ENCODE measurements at regions not wholly inside any gene's neighbourhood (a gene's known extent, or its start where the extent isn't known, plus 50 kb on each side); places are given as distances from the start of the nearest gene placed in this dataset.
A peak's percentile ranks its signal among the peaks of the same experiment; 100 is the strongest.

GRCh38 chr16:73735954-73736353, 560.7 kb upstream of the PSMD7 start:
- no peaks in the 10 kb centered on the region for H3K27me3 ChIP-seq (ENCODE audit: control insufficient read depth, insufficient read depth, low read length, poor library complexity, severe bottlenecking)
- no peak overlapping the region for H3K27ac ChIP-seq (ENCODE audit: low read depth, low read length)
- H3K9ac ChIP-seq (ENCODE audit: extremely low read depth, low read length, poor library complexity, severe bottlenecking): no peak overlapping the region
- peaks cover 52% of the 10 kb centered on the region for H3K9me3 Mint-ChIP-seq
- no peak for TF ChIP-seq CTCF (conservative IDR thresholded peaks at IDR 0.05)
- H3K27ac Mint-ChIP-seq: no peak overlapping the region
- H3K36me3 ChIP-seq (ENCODE audit: control insufficient read depth, insufficient read depth, low read length): no peaks in the 10 kb centered on the region
- H3K36me3 Mint-ChIP-seq (ENCODE audit: low read depth): peaks cover 8% of the 10 kb centered on the region
- peaks cover 6% of the 10 kb centered on the region for H3K4me1 ChIP-seq (ENCODE audit: control insufficient read depth, insufficient read depth, low read length)
- WGBS, 2 experiments (ENCODE audit: insufficient coverage in 1 of 2, insufficient read length in 1 of 2): 83 to 100% methylated on average over 1 of the region's 1 CpG
- no peak overlapping the region for H3K4me3 Mint-ChIP-seq
- DNase-seq: no peak
- peaks cover 26% of the 10 kb centered on the region for H3K4me1 Mint-ChIP-seq
- peak overlapping the region; percentile 26 for H3K4me3 ChIP-seq (ENCODE audit: low read length)
- H3K27me3 Mint-ChIP-seq (ENCODE audit: insufficient read depth): no peaks in the 10 kb centered on the region
- peaks cover 73% of the 10 kb centered on the region for H3K9me3 ChIP-seq (ENCODE audit: control insufficient read depth, low read length)

GRCh38 chr16:73735018-73735417, 561.6 kb upstream of the PSMD7 start:
- Histone ChIP-seq H3K4me1 (ENCODE audit: control insufficient read depth, insufficient read depth, low read length) (peaks cover 6% of the 10 kb centered on the region), H3K9ac (ENCODE audit: extremely low read depth, low read length, poor library complexity, severe bottlenecking) (no peak overlapping the region), H3K9me3 (ENCODE audit: control insufficient read depth, low read length) (peaks cover 70% of the 10 kb centered on the region), H3K4me3 (ENCODE audit: low read length) (peak overlapping the region; percentile 26), H3K36me3 (ENCODE audit: control insufficient read depth, insufficient read depth, low read length) (no peaks in the 10 kb centered on the region), H3K27ac (ENCODE audit: low read depth, low read length) (no peak overlapping the region), H3K27me3 (ENCODE audit: control insufficient read depth, insufficient read depth, low read length, poor library complexity, severe bottlenecking) (no peaks in the 10 kb centered on the region)
- 92 to 96% methylated on average over 2 to 3 of the region's 3 CpGs for WGBS, 2 experiments (ENCODE audit: insufficient coverage in 1 of 2, insufficient read length in 1 of 2)
- no peak overlapping the region for H3K27ac Mint-ChIP-seq
- DNase-seq: no peak
- H3K4me3 Mint-ChIP-seq: no peak overlapping the region
- no peaks in the 10 kb centered on the region for H3K27me3 Mint-ChIP-seq (ENCODE audit: insufficient read depth)
- no peak for TF ChIP-seq CTCF (conservative IDR thresholded peaks at IDR 0.05)
- peaks cover 26% of the 10 kb centered on the region for H3K4me1 Mint-ChIP-seq
- H3K9me3 Mint-ChIP-seq: peaks cover 52% of the 10 kb centered on the region
- peaks cover 8% of the 10 kb centered on the region for H3K36me3 Mint-ChIP-seq (ENCODE audit: low read depth)

GRCh38 chr16:73732681-73733080, 563.9 kb upstream of the PSMD7 start:
- Histone ChIP-seq H3K4me3 (ENCODE audit: low read length) (peak overlapping the region; percentile 13), H3K4me1 (ENCODE audit: control insufficient read depth, insufficient read depth, low read length) (no peaks in the 10 kb centered on the region), H3K9ac (ENCODE audit: extremely low read depth, low read length, poor library complexity, severe bottlenecking) (no peak overlapping the region), H3K9me3 (ENCODE audit: control insufficient read depth, low read length) (peaks cover 56% of the 10 kb centered on the region), H3K27me3 (ENCODE audit: control insufficient read depth, insufficient read depth, low read length, poor library complexity, severe bottlenecking) (no peaks in the 10 kb centered on the region), H3K27ac (ENCODE audit: low read depth, low read length) (no peak overlapping the region), H3K36me3 (ENCODE audit: control insufficient read depth, insufficient read depth, low read length) (no peaks in the 10 kb centered on the region)
- H3K9me3 Mint-ChIP-seq: peaks cover 44% of the 10 kb centered on the region
- no peaks in the 10 kb centered on the region for H3K27me3 Mint-ChIP-seq (ENCODE audit: insufficient read depth)
- H3K4me1 Mint-ChIP-seq: peaks cover 12% of the 10 kb centered on the region
- H3K27ac Mint-ChIP-seq: no peak overlapping the region
- TF ChIP-seq CTCF (conservative IDR thresholded peaks at IDR 0.05): no peak
- H3K36me3 Mint-ChIP-seq (ENCODE audit: low read depth): peaks cover 8% of the 10 kb centered on the region
- no peak overlapping the region for H3K4me3 Mint-ChIP-seq
- no peak for DNase-seq
- 93% methylated on average over 2 of the region's 2 CpGs; no CpG with 5 or more reads in 1 of the 2 experiments for WGBS, 2 experiments (ENCODE audit: insufficient coverage in 1 of 2, insufficient read length in 1 of 2)

Data from endodermal cell (in vitro differentiated cells).